T-helper 9 cell (primary cell): ENCODE measurements at regions not wholly inside any gene's neighbourhood (a gene's known extent, or its start where the extent isn't known, plus 50 kb on each side); places are given as distances from the start of the nearest gene placed in this dataset.

ENCODE experiments used
- DNase-seq: peaks from one replicate; pipeline ENCODE4 v3.0.0-alpha.2; 2020

GRCh38 chr4:124396333-124396732, 316.2 kb downstream of the ANKRD50 start:
- DNase-seq, result no peak

GRCh38 chr4:124401606-124402005, 310.9 kb downstream of the ANKRD50 start:
- no peak for DNase-seq

- DNase-seq, result no peak
Measured at GRCh38 chr4:124409044-124409443, 303.5 kb downstream of the ANKRD50 start.

DNA sequence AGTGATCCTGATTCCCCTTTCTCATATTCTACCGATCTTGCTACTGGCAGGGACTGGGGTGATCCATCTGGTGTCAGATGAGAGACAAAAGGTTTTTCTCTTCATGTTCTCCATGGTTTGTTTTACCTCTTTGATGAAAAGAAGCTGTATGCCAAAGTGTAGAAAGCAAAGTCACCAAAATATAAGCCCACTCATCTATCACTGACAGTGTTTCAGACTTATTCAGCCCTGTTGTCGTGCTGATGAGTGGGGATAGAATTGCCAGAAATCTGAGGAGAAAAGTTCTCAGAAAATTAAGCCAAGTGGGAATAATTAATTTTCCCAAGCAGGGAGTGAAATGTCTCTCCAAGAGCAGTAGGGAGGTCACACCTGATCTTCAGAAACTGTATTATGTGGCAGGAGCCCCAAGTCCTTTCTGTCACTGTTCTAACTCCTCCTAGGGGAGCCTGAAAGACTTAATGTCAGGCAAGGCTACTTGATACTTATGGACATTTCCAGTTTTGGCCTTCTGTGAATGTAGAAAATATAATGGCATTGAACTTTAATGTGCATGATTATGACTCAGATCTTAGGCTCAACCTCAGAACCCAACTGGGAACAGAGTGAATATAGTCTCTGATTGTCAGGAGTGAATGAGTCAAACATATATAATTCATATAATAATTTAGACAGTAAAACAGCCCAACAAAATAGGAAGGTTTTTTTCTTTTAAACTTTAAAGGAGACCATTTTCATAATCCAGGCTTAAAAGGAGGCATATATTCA, 298.1 kb downstream of the ANKRD50 start:
- no peak for DNase-seq

- DNase-seq, result no peak
Measured at GRCh38 chr4:124415146-124415545, 297.4 kb downstream of the ANKRD50 start.

DNA sequence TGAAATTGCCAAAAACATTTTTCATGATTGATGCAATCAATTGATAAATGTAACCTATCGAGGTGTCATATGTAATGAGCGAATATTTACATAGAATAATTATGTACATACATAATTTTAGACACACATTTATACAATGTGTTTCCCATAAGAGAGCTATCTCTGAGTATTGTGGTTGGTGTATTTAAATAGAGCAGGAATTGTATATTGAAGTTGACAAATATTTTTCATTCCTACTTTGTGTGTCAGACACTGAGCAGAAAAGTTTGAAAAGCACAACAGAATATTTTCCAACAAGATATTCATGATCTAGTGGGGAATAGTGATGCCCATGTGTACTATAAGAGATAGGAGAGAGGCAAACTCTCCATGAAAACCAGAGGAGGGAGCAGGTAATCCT, 295.2 kb downstream of the ANKRD50 start:
- no peak for DNase-seq

DNA sequence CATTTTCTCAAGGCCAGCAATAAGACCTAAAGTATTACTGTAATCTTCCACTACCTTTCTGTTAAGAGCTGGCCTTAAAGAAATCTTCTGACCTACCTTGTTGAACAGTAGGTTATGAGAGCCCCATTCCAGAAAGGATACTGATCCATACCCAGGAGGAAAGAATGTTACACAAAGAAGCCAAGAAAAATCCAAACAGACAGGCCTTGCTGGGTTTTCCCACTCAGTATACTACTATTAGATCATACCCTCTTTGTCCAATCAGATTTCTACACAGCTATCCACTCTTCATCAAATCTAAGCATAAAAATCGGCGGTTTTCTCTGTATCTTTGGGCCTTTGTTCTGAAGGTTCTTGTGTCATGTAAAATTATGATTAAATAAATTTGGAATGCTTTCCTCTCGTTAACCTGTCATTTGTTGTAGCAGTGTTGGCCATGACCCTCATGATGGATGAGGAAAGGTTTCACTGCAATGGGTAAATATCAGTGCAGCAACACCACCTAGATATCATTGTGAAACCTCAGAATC, 292.3 kb downstream of the ANKRD50 start:
- no peak for DNase-seq

GRCh38 chr4:124423160-124423559, 289.4 kb downstream of the ANKRD50 start:
- DNase-seq, result no peak

GRCh38 chr4:124426279-124426678, 286.3 kb downstream of the ANKRD50 start:
- no peak for DNase-seq

DNA sequence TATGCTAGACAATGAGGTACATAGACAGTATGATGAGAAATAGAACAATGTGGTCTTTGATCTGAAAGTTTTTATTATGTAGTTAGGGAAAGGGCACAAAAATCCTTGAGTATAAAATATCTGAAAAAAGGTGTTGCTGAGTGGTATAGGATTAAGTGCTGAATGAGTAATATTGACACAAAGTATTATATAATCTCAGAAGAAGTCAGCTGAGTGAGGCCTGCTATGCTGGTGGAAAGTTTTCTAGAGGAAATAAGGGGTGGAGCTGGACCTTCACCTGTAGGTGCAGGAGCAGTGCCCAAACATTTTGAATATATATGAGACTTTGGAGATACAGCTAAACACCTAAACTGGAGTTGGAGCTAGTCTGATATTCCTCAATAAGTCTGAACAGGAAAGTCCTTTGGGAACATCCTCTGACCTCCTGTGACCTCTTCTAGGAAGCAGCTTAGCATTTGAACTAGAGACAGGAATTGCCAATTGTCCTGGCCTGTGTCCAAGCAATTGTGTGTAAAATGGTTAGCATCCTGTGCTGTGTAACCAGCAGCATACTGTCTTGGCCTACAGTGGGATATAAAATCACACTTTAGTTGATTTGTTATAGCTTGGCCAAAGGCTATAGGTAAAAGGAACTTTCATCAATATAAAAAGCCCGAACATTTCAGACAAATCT, 285.3 kb downstream of the ANKRD50 start:
- no peak for DNase-seq

DNA sequence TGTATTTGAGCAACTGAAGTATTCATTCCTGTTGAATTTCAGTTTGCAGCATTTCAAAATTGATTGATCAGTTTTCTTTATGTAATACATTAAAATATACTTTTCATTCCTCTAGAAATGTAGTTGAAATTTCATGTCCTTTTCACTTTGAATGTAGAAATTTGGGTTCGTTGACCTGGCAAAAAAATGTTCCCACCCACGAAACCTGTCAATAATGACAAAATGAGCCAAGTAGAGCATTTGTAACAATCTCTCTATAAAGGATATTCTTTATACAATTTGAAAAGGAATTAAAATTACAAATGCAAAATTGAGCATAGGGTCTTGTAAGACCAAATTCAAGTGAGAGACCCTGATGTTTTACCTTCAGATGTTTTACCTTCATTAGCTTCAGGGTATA, 283.9 kb downstream of the ANKRD50 start:
- no peak for DNase-seq

GRCh38 chr4:124429746-124430250, 282.7 kb downstream of the ANKRD50 start:
- DNase-seq, result no peak

GRCh38 chr4:124431653-124432192, 280.8 kb downstream of the ANKRD50 start:
- DNase-seq, result no peak

DNA sequence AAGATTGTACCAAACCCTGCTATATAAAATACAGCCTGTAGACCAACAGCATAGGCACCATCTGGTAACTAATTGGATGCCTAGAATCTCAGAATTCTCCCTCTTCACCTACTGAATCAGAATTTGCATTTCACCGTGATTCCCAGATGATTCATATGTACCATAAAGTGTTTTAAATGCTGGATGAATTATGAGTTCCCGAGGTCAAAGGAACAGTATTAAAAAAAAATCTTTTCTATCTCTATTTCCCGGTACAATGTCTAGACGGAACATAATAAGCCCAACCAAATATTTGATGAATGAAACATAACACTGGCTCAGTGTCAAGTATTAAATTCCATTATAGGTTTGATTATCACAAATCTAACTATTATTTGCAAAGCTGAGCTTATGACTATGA, 280.0 kb downstream of the ANKRD50 start:
- no peak for DNase-seq

DNA sequence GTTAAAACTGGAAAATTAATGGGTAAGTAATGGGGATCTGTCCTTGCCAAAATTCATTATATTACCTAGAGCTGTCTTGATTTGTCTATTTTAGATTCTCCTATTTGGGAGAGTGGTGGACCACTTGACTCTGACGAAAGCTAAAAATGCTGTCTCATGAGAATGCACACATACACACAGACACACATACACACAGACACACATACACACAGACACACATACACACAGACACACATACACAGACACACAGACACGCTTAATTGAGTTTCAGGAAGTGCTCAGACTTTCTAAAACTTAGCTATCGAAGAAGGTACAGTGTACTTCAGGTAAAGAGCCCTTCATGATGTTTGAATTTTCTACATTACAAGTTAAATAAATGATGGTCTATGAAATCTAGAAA, 279.5 kb downstream of the ANKRD50 start:
- DNase-seq, result no peak

DNA sequence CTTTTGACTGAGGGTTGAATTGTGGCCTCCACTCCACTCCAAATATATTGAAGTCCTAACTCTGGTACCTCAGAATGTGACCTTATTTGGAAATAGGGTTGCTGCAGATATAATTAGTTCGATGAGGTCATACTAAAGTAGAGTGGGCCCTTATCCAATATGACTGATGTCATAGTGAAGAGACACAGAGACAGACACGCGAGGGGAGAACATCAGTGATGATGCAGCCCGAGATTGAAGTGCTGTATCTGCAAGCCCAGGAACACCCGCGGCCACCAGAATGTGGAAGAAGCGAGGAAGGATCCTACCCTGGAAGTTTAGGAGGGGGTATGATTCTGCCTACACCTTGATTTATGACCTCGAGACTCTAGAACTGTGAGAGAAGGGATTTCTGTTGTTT, 279.0 kb downstream of the ANKRD50 start:
- no peak for DNase-seq

DNA sequence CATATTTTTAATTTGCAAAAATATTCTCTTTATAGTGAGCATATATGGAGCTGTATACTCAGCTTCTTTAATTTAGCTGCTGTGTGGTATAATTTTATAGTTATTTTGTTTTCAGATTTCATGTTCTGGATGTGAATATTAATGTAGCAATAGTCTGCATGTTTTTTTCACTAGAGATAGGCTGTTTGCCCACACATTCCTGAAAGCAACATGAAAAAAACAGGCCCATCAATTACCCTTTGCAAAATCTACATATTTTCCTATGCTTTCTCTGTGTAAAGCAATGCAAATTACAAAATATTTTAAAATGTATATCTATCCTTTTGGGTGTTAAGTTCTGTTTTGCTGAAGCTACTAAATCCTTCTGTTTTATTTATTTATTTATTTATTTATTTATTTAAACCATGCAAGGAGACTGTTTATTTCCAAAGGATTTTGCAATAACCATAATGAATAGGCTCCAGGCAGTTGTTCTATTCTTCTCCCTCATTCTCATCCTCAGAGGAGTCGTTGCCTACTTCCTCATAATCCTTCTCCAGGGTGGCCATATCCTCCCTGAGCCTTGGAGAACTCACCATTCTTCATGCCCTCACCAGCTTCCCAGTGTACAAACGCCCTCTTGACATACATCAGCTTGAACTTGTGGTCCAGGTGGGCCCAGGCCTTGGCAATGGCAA, 277.1 kb downstream of the ANKRD50 start:
- no peak for DNase-seq

GRCh38 chr4:124437853-124438495, 274.6 kb downstream of the ANKRD50 start:
- DNase-seq, result no peak

GRCh38 chr4:124445071-124445470, 267.5 kb downstream of the ANKRD50 start:
- no peak for DNase-seq

- no peak for DNase-seq
Measured at GRCh38 chr4:124449881-124450280, 262.7 kb downstream of the ANKRD50 start.

- DNase-seq, result no peak
Measured at GRCh38 chr4:124450851-124451250, 261.7 kb downstream of the ANKRD50 start.

DNA sequence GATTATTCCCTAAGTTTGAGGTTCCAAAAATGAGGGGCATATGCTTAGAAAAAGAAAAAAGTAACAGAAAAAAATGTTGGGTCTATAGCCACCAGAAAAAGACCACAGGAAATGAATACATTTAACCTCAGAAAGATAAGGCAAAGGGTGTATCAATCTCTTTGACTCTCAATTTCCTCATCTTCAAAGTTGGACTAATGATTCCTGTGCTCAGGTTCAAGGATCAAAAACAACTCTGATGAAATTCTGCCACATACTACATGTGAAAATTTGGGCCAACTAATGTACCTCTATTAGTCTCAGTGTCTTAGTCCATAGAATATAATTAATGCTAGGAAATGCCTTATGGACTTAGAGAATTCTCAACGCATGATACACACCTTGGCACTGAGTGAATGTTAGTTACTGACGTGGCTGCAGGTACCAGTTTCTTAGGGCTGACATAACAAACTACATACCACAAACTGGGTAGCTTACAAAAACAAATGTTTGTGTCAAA, 257.7 kb downstream of the ANKRD50 start:
- DNase-seq, result no peak
